GM21381 (cell line): ENCODE measurements at regions not wholly inside any gene's neighbourhood (a gene's known extent, or its start where the extent isn't known, plus 50 kb on each side); places are given as distances from the start of the nearest gene placed in this dataset.

ENCODE experiments used
- ATAC-seq: cut with Tn5 transposase; IDR thresholded peaks from one replicate; pipeline ENCODE4 v1.9.1; 2021; ENCODE audit warnings: mild to moderate bottlenecking, moderate library complexity; ENCODE audit not compliant: unreplicated experiment

DNA sequence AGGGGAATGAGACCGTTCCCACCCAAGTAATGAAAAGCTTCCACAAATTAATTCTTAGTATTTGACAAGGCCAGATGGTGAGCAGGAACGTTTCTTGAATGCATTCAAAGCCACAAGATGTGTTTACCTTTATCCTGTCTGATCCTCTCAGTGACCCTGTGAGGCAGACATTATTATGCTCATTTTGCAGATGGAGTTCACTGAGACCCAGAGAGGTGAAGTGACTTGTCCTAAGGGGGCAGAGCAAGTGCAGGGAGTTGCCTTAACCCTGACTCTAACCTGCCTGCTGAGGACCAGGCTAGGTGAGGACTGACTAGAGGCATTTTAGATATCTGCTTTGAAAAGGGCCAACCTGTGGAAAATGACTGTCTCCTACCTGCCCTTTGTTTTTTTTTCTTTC lies 156.7 kb downstream of the HAPSTR1 start:
- no peak for ATAC-seq

DNA sequence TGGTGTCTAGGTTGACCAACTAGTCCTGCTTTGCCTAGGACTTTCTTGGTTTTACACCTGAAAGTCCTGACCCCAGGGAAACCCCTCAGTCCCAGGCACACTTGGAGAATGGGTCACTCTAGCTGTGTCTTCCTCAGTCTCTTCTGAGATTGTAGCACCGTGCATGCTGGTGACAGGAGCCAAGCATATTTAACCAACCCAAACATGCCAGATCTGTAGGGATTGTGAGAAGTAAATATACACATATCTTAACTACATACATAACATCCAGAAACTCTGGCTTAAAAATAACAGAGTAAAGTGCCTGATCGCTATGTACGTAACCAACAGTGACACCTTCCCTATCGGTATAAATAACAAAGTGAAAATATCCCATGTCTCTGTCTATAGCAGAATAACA lies 158.1 kb downstream of the HAPSTR1 start:
- no peak for ATAC-seq

DNA sequence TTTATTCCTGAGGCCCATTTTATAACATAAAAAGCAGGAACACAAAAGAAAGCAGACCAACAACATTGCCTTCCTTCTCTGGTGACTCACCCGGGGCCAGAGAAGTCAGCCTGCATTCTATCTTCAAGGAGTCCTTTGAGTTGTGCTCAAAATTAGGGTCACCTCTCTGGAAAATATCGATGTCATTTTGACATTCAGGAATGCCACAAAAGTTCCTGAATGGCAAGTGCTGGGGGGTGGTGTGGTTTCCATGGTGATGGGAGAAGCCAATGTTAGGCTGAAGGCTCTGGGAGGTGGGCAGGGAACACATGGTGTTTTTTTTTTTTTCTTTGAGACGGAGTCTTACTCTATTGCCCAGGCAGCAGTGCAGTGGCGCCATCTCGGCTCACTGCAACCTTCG lies 159.6 kb downstream of the HAPSTR1 start:
- ATAC-seq = no peak

DNA sequence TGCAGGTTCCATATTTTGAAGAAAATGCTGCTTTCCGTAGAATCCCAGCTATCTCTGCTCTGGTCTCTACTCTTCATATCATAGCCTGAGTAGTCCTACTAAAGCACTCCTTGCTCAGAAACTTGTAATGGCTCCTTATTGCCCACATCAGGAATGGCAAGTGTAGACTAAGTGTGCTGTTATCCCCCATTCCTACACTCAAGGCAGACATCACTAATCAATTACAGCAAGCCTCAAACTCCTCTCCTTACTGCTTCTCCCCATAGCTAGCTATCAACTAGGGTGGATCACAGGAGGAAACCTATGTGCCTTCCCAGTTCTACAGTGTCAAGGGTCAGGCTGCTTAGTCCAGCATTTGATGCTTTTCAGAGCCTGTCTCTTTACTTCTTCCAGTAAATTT lies 163.4 kb downstream of the HAPSTR1 start:
- no peak for ATAC-seq

DNA sequence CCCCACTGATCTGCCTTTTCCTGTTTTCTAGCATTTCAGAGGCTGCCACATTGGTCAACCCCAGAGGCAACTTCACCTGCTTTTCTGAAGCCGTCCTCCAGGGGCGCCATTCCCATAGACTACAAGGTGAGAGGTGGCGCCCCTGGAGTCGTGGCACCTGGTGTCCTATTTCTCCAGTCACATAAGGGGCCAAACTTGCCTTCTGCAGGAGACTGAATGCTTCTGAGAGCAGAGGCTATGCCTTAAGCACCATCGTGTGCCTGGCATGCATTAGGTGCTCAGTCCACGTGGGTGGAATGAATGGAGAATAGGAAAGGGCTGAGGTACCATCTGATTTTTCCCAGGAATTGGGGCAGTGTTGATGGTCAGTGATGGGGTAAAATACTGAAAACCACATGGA lies 164.8 kb downstream of the HAPSTR1 start:
- no peak for ATAC-seq

DNA sequence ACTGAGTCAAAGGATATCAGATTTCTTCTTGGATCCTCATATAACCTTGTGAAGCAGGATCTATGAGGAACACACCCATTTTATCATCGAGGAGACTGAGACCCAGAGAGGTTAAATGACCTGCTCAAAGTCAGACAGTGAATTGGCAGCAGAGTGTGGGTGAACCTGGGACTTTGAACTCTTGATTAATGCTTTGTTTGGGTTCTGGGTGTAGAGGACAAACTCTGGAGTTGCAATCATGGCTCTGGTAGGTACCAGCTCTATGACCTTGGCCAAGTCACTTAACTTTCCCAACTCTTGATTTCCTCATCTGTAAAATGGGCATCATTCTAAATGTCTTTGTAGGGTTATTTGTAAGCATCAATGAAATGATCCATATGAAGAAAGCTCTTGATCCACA lies 166.4 kb downstream of the HAPSTR1 start:
- no peak for ATAC-seq

DNA sequence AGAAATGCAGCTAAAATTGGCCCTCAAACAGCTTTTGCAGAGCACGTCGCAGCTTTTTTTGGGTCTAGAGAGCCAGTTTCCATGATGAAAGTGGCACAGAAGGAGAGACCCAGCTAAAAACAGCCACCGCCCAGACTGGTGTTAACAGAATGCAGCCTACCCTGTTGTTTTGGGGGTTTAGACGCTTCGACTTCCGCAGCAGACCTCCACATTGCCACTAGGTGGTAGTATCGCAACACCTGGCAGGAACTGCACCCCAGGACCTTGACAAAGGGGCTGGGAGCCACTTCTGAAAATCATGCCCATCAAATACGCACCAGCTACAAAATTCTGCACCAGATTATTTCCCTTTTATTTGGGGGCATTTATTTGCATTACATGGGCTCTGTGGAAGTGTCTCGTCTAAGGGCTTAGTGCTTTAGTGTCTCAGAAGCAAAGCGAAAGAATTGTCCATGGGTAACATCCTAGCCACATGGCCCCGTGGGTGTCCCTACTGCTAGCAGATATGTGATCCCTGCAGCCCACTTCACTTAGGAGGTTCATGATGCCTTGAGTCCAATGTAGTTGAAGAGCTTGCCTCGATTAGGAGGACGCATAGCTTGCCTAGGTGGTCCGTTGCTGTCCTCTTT lies 167.1 kb downstream of the HAPSTR1 start:
- ATAC-seq = peak; percentile 66

DNA sequence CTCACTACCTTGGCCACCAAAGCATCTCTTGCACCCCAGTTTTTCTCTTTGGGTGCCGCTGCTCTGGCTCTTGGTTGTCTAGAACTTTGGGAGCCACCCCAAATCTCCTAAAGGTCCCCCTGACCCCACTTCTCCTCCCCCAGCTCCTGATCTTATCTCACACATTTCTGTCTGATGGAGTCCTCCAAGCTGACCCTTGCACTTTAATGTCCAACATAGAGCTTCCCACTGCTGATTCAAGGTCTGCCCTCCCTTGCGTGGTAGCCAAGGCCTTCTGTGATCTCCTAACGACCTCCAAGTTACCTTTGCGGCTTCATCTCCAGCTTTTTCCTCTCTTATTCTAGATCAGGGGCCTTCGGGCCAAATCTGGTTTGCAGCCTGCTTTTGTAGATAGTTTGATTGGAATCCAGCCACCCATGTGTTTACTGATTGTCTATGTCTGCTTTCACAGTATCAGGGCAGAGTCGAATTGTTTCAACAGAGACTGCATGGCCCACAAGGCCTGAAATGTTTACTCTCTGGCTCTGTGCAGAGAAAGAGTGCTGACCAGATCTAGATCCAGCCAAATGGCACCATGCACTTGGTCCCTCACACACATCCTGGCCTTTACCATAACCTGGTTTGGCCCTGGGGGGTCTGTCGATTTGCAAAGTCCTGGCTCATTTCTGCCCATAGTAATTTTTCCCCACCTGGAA lies 168.6 kb downstream of the HAPSTR1 start:
- ATAC-seq = no peak

DNA sequence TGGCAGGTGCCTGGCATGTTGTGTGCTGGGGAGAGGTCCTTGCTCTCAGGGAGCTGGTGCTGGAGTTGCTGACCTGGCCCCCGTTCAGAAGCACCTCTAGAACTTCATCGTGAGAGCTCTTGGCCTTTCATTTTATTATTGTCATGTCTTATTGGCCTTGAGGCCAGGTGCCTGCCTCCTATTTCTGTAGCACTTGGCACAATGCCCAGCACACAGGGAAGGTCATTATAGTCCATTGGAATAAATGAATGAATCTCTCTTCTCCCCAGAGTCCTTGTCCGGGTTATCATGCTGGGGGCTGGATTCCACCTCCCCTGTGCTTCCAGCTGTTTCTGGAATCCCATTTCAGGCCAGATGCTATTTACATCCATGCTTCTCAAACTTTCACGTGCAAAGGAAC lies 169.2 kb downstream of the HAPSTR1 start:
- no peak for ATAC-seq

DNA sequence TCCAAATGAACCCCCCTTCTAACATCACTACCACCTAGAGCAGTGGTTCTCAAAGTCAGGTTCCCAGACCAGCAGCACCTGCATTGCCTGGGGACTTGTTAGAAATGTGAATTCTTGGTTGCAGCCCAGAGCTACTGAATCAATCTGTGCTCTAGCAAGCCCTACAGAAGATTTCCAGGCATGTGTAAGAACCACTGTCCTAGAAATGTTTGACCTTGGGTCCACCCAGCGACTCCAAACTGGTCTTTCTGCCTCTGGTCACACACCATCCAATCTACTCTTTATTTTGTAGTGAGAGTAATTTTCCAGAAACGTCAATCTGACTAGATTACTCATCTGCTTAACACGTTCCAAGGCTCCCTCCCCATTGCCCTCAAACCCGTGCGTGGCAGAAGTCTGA lies 169.9 kb downstream of the HAPSTR1 start:
- no peak for ATAC-seq

DNA sequence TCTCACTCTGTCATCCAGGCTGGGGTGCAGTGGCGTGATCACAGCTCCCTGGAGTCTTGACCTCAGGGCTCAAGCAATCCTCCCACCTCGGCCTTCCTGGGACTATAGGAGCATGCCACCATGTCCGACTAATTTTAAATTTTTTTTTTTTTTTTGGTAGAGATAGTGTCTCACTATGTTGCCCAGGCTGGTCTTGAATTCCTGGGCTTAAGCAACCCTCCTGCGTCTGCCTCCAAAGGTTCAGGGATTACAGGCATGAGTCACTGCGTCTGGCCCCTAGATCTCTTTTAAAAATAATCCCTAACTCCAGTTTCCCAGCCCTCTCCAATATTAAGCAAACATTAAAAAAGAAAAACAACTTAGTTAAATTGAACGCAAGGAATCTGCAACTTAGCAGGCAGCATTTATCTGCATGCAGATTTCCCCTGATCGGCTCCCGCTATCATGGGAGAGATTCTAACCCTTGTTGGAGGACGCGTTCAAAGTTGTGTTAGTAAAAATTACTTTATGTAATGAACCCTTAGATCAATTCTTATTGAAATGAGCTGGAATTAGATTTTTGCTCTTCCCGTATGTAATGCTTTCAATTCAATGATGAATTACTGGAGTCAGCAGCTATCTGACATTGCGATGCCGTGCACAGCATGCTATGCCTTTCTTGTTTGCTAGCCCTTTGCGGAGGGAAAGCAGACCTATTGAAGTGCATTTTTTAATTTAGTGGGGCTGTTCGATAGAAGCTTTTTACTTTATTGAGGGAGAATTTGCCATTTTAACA lies 171.7 kb downstream of the HAPSTR1 start:
- ATAC-seq = no peak

DNA sequence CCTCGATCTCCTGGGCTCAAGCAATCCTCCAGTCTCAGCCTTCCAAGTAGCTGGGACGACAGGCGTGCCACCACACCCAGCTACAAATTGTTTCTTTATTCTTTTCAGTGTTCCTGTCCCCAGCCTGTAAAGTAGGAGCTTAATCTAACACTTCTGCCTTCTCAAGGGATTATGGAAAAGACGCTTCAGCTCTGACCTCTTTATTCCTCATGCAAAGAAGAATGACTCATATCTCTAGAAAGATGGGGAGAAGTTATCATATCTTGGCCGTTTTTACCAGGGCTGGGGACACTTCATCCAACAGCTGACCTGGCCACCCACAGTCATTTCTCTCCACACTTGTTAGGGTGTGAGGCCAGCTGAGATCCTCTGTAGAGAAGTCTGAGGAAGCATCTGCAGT lies 172.6 kb downstream of the HAPSTR1 start:
- no peak for ATAC-seq

DNA sequence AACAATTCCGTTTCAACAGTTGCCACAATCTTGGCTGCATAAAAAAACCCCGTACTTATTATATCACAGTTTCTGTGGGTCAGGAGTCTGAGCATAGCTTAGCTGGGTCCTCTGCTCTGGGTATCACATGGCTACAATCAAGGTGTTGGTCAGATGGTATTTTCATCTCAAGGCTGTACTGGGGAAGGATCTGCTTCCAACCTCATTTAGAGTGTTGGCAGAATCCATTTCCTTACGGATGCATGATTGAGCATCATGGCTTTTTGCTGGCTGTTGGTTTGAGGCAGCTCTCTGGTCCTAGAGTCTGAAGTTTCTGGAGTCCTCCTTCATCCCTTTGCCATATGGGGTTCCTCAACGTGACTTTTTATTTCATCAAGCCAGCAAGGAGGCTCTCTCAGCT lies 177.0 kb downstream of the HAPSTR1 start:
- no peak for ATAC-seq

DNA sequence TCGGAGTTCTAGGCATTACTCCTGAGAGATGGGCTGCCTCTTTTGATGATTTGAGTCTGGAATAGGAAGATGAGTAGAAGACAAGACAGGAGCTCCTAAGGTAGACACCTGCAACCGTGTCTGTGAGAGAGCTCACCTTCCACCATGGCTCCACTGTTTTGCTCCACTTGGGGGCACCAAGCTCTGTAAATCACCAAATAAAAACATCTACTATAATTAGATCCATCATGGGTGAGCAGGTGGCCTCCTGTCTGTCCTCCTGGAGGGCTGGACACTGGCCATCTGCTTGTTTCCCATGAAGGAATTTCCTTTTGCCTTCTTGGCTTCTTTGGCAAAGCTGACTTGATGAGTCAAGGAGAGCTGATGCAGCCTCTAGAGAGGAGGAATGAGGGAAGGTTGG lies 179.0 kb downstream of the HAPSTR1 start:
- no peak for ATAC-seq

DNA sequence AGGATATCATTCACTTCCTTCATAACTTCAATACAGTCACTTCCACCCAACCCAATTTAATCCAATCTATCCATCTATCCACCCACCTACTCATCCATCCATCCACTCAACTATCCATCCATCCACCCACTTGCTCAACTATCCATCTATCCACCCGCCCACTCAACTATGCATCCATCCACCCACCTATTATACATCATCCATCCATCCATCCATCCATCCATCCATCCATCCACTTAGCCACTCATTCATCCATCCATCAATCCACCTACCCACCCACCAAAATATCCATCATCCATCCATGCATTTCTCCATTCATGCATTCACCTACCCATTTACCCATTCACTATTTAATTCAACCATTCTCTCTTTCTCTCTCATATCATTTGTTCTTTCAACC lies 179.5 kb downstream of the HAPSTR1 start:
- no peak for ATAC-seq

DNA sequence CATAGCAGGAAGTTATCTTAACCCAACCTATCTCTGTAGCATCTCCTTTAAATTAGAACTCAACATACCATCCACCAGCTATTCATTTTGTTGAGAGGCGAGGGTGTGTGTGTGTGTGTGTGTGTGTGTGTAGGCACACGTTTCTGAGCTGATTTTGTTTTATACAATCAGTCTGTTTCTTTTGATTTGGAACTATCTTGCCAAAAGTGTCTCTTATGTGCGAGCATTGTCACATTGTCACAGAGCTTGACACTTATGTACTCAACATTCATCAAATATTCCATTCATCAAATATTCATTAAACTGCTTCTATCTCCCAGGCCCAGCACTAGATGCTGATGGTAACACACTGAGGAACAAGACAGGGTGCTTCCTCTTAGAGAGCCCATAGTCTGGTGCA lies 180.4 kb downstream of the HAPSTR1 start:
- ATAC-seq = no peak

DNA sequence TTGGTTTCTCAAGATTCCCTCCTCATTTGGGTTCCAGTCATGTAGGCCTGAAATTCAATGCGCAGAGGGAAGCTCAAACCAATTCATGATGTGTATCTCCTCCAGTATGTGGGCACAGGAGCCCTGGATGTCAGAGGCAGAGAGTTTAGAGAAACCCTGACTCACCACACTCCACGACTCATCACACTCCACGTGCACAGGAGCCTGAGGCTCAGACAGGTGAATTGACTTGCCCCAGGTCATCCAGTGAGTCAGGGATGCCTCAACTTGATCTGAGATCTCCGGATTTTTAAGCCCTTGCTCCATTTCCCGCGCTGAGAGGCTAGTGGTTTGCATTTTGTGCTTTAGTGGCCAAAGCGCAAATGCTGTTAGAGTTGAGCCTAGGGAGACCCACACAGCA lies 183.9 kb downstream of the HAPSTR1 start:
- no peak for ATAC-seq

DNA sequence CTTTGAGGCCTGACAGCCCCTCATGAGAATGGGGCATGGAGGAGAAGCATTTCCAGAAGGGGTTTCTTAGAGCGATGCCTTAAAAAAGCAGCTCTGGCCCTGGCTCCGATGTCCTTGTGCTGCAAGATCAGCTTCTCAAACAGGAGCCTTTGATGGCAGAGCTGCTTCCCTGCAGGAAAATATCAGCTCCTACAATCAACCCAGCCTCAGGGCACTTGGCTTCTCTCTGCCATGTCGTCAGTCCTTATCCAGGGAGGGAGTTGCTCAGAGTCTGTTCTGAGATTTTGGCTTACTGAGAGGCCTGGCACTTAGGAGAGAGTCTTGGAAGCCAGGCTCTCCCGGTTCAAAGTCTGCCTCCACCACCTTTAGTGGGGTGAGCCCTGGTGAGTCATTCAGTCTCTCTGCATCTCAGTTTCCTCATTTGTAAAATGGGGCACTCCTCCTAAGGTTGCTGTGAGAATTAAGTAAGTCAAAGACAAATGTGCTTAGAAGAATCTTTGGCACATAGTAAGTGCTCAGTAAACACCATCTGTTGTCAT lies 184.4 kb downstream of the HAPSTR1 start:
- ATAC-seq = no peak

DNA sequence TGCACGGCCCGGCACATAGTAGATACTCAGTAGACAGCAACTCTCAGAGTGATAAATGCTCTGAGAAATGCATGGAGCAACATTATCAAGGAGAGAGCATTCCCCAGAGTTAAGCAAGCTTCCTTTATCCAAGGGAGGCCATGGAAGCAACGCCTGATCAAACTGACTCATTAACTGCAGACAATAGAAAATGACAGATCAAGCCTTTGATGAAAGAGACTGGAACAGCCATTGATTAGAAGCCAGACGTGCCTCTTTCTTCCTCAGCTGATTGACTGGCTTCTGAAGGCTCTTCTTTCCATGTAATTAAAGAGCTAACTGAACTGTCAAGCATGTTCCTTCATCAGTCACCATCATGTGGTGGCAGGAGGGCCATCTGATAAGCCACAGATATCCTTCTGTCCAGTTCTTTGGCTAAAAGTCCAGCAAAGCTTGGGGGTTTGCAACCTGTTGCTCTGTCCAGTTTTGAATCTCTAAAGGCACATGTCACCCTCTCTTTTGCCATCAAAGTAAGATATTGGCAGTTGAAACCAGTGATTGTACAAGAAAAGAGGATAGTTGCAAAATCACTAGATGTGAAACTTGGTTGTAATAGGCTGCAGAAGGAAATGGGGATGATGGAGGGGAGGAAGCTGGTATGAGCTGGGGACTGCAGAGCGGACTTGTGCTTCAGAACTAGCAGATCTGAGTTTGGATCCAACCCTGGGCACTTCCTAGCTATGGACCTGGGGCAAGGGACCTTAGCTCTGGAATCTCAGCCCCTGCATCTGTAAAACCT lies 188.0 kb downstream of the HAPSTR1 start:
- ATAC-seq = no peak

DNA sequence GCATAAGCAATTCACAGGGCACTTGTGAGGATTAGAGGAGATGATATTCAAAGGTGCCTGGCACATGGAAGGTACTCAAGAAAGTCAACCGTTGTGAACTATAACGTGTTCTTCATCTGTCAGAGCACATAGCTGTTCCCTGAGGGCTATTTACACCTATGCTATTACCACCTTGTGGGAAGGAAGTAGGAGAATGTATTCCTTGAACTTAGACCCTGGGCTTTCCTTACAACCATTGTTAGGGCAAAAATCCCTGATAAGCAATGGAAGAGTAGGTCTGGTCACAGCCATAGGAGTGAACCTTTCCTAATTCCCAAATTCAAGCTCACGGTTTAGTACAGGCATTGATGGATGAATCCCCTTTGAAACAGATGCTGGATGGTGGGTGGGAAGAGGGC lies 188.6 kb downstream of the HAPSTR1 start:
- no peak for ATAC-seq

DNA sequence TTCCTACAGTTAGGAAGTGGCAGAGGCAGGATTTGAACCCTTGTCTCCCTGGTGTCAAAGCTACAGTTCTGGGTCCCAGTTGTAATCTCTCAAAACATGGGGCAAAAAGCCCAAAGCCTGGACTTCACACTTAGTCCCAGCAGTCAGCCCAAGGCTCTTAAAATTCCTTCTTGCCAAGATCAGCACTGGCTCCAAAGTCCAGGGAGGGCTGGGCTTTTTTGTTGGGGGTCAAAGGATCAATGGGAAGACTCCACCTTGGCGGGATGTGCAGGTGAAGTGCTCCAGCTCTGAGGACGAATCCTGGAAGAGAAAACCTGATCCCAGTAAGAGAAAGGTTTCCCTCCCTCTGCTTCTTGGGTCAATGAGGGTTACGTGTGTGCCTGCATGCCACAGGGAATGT lies 195.5 kb downstream of the HAPSTR1 start:
- no peak for ATAC-seq
